Esophagus muscularis mucosa (tissue), 4 donors: ENCODE measurements at regions not wholly inside any gene's neighbourhood (a gene's known extent, or its start where the extent isn't known, plus 50 kb on each side); places are given as distances from the start of the nearest gene placed in this dataset.

Experiments used
- DNase-seq: peaks from one replicate; pipeline ENCODE4 v3.0.0-alpha.2; 2017; ENCODE audit errors: extremely low spot score
- H3K27ac ChIP-seq, 4 donors: fragments of 200-600 bp; sonication (generic); replicated peaks in 1 of 4; 1 replicate in 3 of 4; 2 replicates in 1 of 4; pipeline ENCODE4 v1.5.1; 2016 to 2019; ENCODE audit warnings: mild to moderate bottlenecking in 1 of 4
- H3K27me3 ChIP-seq, 4 donors: fragments of 200-600 bp; sonication (generic); one replicate each; pipeline versions ENCODE4 v1.5.1 to v1.6.0; 2016 to 2019
- H3K36me3 ChIP-seq, 4 donors: fragments of 200-600 bp; sonication (generic); one replicate each; pipeline ENCODE4 v1.5.1; 2016 to 2019
- H3K4me1 ChIP-seq, 4 donors: fragments of 200-600 bp; sonication (generic); one replicate each; pipeline ENCODE4 v1.5.1; 2016 to 2019
- H3K4me3 ChIP-seq, 4 donors: fragments of 200-600 bp; sonication (generic); 1 replicate in 2 of 4; 2 replicates in 2 of 4; pipeline ENCODE4 v1.5.1; 2016 to 2019; ENCODE audit warnings: mild to moderate bottlenecking in 4 of 4, moderate library complexity in 1 of 4
- H3K9me3 ChIP-seq, 4 donors: fragments of 200-600 bp; sonication (generic); 1 replicate in 3 of 4; 2 replicates in 1 of 4; pipeline ENCODE4 v1.5.1; 2016 to 2019
- EP300 ChIP-seq: sonication (generic); formaldehyde crosslinking; IDR thresholded peaks from one replicate; pipeline ENCODE4 v1.6.1; 2017; ENCODE audit warnings: antibody characterized with exemption
- POLR2A ChIP-seq: fragments of 450-650 bp; IDR thresholded peaks from one replicate; pipeline ENCODE4 v1.6.1; 2017; ENCODE audit warnings: antibody characterized with exemption, moderate library complexity, mild to moderate bottlenecking, low read depth
- POLR2AphosphoS5 ChIP-seq, 2 donors: sonication (generic); formaldehyde crosslinking; IDR thresholded peaks; one replicate each; pipeline ENCODE4 v1.6.1; 2017; ENCODE audit warnings: antibody characterized with exemption in 2 of 2
- WGBS: methylation state at CpG from one replicate; pipeline ENCODE4 v1.1.5; 2018; 5-methylcytosine and 5-hydroxymethylcytosine counted together
- intact Hi-C: fragments of 100-400 bp; cut with DNase I; formaldehyde crosslinking; loops from one replicate; pipeline ENCODE4 v1.15.1; 2023
- TF ChIP-seq, protein P1 (sequence below), 3 experiments: fragments of 200-600 bp in 2 of 3; fragments of 450-650 bp in 1 of 3; sonication (generic) in 2 of 3; IDR thresholded peaks; one replicate each; pipeline ENCODE4 v1.5.1; 2017 to 2019; ENCODE audit warnings: antibody characterized with exemption in 3 of 3, mild to moderate bottlenecking in 2 of 3, moderate library complexity in 1 of 3

DNA sequence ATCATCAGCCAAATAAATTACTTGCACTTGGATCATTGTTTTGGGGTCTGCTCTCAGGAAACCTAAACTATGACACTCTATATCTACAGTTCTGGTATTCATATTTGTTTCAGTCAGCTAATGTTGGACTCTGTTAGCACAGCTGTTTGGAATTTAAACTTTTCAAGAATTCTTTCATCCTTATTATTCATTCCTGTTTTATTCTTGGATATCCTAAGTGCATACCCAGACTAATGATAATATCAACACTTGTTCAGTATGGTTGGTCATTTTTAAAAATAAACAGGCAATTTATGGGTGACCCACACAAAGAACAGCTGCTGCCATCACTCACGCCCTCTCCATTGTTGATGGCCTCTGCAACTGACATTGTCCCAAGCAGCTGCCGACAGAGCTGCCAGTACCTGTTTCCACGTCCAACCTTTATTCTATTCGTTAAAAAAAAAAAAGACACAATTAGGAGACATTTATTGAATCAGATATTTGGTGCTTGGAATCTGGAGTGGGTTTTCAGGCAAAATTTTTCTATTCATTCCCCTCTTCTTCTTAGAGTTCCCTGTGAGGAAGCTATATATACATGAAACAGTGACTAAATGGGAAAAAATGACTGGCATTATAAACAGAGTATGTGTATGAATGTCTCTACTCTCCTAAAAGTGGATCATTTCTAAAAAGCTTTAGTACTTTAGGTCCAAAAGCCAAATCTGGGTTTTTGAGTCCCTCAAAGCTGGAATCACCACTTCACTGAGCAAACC is 252.1 kb upstream of the NAV3 start:
- Histone ChIP-seq H3K27ac (no peak overlapping the region), H3K4me1 (no peaks in the 10 kb centered on the region), H3K27me3 (no peaks in the 10 kb centered on the region), H3K36me3 (no peaks in the 10 kb centered on the region), H3K9me3 (no peaks in the 10 kb centered on the region), H3K4me3 (no peak overlapping the region)
- no peak for TF ChIP-seq POLR2A
- TF ChIP-seq POLR2AphosphoS5 (IDR thresholded peaks at IDR 0.05): no peak
- TF ChIP-seq EP300: no peak
- TF ChIP-seq, protein P1, sequence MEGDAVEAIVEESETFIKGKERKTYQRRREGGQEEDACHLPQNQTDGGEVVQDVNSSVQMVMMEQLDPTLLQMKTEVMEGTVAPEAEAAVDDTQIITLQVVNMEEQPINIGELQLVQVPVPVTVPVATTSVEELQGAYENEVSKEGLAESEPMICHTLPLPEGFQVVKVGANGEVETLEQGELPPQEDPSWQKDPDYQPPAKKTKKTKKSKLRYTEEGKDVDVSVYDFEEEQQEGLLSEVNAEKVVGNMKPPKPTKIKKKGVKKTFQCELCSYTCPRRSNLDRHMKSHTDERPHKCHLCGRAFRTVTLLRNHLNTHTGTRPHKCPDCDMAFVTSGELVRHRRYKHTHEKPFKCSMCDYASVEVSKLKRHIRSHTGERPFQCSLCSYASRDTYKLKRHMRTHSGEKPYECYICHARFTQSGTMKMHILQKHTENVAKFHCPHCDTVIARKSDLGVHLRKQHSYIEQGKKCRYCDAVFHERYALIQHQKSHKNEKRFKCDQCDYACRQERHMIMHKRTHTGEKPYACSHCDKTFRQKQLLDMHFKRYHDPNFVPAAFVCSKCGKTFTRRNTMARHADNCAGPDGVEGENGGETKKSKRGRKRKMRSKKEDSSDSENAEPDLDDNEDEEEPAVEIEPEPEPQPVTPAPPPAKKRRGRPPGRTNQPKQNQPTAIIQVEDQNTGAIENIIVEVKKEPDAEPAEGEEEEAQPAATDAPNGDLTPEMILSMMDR (IDR thresholded peaks at IDR 0.05): no peak
- intact Hi-C loops: no loop called here
- 39% methylated on average over 4 of the region's 4 CpGs for WGBS
- no peak for DNase-seq

DNA sequence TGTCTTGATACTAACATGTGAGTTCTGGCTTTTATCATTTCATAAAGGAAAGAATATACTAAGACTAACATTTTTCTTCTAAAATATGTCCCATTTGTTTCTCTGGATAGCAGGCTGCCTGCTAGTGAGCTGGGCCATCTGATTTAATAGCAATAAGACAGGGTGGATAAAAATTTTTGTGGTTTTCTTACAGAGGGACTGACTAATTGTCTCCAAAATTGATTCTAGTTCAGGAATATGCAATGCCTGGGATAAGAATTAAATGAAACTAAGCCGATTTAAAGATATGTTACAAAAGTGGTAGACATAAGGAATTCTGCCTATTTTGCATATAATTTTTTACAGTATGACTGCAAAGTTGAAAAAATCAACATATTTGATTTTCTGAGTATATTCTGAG is 252.9 kb upstream of the NAV3 start:
- DNase-seq: no peak
- no peaks in the 10 kb centered on the region for H3K4me1 ChIP-seq
- WGBS: 84% methylated on average over 1 of the region's 1 CpG
- no peak overlapping the region for H3K4me3 ChIP-seq
- no peaks in the 10 kb centered on the region for H3K9me3 ChIP-seq
- TF ChIP-seq POLR2AphosphoS5 (IDR thresholded peaks at IDR 0.05) (no peak), POLR2A (no peak), EP300 (no peak)
- TF ChIP-seq, protein P1 (IDR thresholded peaks at IDR 0.05): no peak
- no peaks in the 10 kb centered on the region for H3K36me3 ChIP-seq
- H3K27me3 ChIP-seq: no peaks in the 10 kb centered on the region
- no peak overlapping the region for H3K27ac ChIP-seq
- intact Hi-C loops: no loop called here

DNA sequence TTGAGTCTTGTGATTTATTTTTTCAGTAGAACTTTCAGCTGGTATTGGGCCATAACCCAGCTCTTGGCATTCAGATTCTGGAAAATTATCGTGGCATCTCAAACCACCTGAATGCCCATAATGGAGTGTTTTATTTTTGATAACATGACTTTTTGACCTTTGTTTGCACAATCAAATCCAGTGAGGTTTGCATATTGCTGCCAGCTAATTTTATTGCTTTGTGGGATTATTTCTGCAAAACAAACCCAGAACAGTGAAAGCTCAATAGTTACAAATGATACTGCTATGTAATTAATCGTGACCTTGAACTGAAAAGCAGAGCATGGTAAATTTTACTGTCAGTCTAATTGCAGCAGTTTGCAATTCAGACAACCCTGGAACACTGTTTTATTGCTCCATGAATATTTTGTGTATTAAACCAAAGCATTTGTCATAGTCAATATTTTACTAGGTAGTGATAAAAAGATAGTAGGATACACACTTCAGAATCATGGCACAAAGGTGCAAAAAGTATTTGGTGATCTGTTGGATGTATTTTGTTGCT is 255.2 kb upstream of the NAV3 start:
- intact Hi-C loops: no loop called here
- Histone ChIP-seq H3K4me3 (no peak overlapping the region), H3K4me1 (no peaks in the 10 kb centered on the region), H3K27ac (no peak overlapping the region), H3K27me3 (no peaks in the 10 kb centered on the region), H3K9me3 (no peaks in the 10 kb centered on the region), H3K36me3 (no peaks in the 10 kb centered on the region)
- WGBS: 80% methylated on average over 2 of the region's 2 CpGs
- DNase-seq: no peak
- TF ChIP-seq POLR2A (no peak), EP300 (no peak), POLR2AphosphoS5 (IDR thresholded peaks at IDR 0.05) (no peak)
- TF ChIP-seq, protein P1 (IDR thresholded peaks at IDR 0.05): no peak

DNA sequence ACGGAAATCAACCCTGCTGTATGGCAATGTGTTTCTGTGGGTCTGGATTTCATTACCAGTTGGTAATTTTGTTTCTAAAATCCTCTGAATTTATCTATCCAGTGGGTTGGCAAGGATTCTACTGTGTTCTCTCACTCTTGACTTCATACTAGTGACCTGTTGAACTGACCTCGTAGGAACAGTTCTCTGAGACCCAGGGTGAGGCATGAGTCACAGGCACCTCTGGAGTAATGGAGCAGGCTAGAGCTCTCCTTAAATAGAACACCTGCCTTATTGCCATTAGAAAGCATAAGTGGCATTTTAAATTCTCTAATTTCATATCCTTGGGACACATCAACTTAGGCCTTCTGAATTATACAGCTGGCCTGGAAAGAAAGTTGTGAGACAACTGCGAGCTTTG is 258.3 kb upstream of the NAV3 start:
- Histone ChIP-seq H3K4me1 (no peaks in the 10 kb centered on the region), H3K9me3 (no peaks in the 10 kb centered on the region), H3K4me3 (no peak overlapping the region), H3K27me3 (no peaks in the 10 kb centered on the region), H3K27ac (no peak overlapping the region), H3K36me3 (no peaks in the 10 kb centered on the region)
- intact Hi-C loops: no loop called here
- DNase-seq: no peak
- WGBS: 87% methylated on average over 3 of the region's 3 CpGs
- TF ChIP-seq POLR2AphosphoS5 (IDR thresholded peaks at IDR 0.05) (no peak), EP300 (no peak), POLR2A (no peak)
- TF ChIP-seq, protein P1 (IDR thresholded peaks at IDR 0.05): no peak
